PFSK-1 (cell line): ENCODE measurements at regions not wholly inside any gene's neighbourhood (a gene's known extent, or its start where the extent isn't known, plus 50 kb on each side); places are given as distances from the start of the nearest gene placed in this dataset.

ENCODE experiments used
- FOXP2 ChIP-seq: optimal IDR thresholded peaks from 2 replicates; pipeline ENCODE3; 2011; ENCODE audit warnings: borderline replicate concordance, control low read depth, inconsistent platforms; ENCODE audit not compliant: insufficient read depth; ENCODE audit errors: extremely low read length, extremely low read depth
- POLR2AphosphoS5 ChIP-seq: IDR thresholded peaks from 2 replicates; pipeline ENCODE4 v1.6.1; 2012; ENCODE audit warnings: low read depth, mild to moderate bottlenecking, control low read depth, low read length, moderate library complexity
- SIN3A ChIP-seq: IDR thresholded peaks from 2 replicates; pipeline ENCODE4 v1.6.1; 2012; ENCODE audit warnings: mild to moderate bottlenecking, low read length, moderate library complexity, borderline replicate concordance; ENCODE audit not compliant: insufficient read depth
- TAF1 ChIP-seq: IDR thresholded peaks from 2 replicates; pipeline ENCODE4 v1.6.1; 2012; ENCODE audit warnings: low read length, control low read depth, borderline replicate concordance; ENCODE audit not compliant: insufficient read depth
- TF ChIP-seq, protein P1 (sequence below), 2 experiments: IDR thresholded peaks; 2 replicates each; pipeline versions ENCODE4 v1.6.1 to v1.8.0; 2011 to 2012; ENCODE audit warnings: low read depth in 2 of 2, low read length in 2 of 2, control low read depth in 1 of 2, inconsistent platforms in 1 of 2, mild to moderate bottlenecking in 1 of 2, moderate library complexity in 1 of 2; ENCODE audit not compliant: insufficient read depth in 1 of 2

DNA sequence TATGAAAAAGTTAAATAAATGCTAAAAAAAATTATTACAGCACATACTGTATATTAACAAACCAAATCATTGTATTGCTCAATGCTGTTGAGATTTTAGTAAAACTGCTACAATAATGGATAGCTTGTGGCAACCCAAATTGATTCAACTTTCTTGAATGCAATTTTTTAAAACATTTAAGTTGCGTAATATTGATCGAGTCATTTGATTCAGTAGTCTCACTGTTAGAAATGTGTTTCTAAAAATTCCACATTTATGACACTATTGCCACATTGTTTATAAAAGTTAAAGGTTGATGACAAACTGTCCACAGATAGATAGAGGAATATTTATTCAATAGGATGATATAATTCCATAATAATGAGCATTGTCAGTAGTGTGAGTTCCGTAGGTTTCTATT, 640.7 kb upstream of the CRIM1 start:
- TF ChIP-seq, protein P1, sequence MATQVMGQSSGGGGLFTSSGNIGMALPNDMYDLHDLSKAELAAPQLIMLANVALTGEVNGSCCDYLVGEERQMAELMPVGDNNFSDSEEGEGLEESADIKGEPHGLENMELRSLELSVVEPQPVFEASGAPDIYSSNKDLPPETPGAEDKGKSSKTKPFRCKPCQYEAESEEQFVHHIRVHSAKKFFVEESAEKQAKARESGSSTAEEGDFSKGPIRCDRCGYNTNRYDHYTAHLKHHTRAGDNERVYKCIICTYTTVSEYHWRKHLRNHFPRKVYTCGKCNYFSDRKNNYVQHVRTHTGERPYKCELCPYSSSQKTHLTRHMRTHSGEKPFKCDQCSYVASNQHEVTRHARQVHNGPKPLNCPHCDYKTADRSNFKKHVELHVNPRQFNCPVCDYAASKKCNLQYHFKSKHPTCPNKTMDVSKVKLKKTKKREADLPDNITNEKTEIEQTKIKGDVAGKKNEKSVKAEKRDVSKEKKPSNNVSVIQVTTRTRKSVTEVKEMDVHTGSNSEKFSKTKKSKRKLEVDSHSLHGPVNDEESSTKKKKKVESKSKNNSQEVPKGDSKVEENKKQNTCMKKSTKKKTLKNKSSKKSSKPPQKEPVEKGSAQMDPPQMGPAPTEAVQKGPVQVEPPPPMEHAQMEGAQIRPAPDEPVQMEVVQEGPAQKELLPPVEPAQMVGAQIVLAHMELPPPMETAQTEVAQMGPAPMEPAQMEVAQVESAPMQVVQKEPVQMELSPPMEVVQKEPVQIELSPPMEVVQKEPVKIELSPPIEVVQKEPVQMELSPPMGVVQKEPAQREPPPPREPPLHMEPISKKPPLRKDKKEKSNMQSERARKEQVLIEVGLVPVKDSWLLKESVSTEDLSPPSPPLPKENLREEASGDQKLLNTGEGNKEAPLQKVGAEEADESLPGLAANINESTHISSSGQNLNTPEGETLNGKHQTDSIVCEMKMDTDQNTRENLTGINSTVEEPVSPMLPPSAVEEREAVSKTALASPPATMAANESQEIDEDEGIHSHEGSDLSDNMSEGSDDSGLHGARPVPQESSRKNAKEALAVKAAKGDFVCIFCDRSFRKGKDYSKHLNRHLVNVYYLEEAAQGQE (IDR thresholded peaks at IDR 0.05; ENCODE audit: insufficient read depth in 1 of 2, low read depth in 2 of 2, low read length in 2 of 2), result no peak
- no peak for TF ChIP-seq TAF1
- TF ChIP-seq POLR2AphosphoS5, result no peak
- TF ChIP-seq FOXP2, result no peak
- TF ChIP-seq SIN3A, result no peak

DNA sequence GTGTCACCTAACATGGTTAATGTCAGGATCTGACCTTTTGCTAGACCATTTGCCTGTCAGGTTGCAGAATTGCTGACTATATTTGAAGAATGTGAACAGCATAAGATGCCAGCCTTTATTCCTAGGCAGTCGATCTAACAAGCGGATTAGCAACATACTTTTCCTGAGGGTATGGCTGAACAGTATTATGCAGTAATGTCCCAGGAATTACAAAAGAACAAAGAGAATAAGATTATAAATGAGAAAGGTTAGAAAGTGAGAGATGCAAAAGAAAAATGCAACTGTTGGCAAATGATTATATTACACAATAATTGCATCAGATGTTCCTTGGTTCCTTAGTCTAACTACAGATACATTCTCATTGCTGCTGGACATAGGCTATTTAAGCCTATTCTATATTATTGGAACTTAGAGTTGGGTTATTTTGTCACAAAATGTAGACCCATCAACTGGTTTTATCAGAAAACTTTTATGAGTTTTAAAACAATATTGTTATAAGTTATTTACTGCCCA, 647.1 kb upstream of the CRIM1 start:
- TF ChIP-seq SIN3A (no peak), TAF1 (no peak), POLR2AphosphoS5 (no peak), FOXP2 (no peak)
- TF ChIP-seq, protein P1 (IDR thresholded peaks at IDR 0.05; ENCODE audit: insufficient read depth in 1 of 2, low read depth in 2 of 2, low read length in 2 of 2), result no peak

- TF ChIP-seq, protein P1 (IDR thresholded peaks at IDR 0.05; ENCODE audit: insufficient read depth in 1 of 2, low read depth in 2 of 2, low read length in 2 of 2), result no peak
- TF ChIP-seq SIN3A, result no peak
- no peak for TF ChIP-seq POLR2AphosphoS5
- no peak for TF ChIP-seq FOXP2
- no peak for TF ChIP-seq TAF1
Observed at GRCh38 chr2:35688309-35688708, 667.3 kb upstream of the CRIM1 start.

GRCh38 chr2:35651688-35652323, 703.8 kb upstream of the CRIM1 start:
- TF ChIP-seq FOXP2, result no peak
- no peak for TF ChIP-seq TAF1
- TF ChIP-seq SIN3A, result no peak
- TF ChIP-seq POLR2AphosphoS5, result no peak
- TF ChIP-seq, protein P1 (IDR thresholded peaks at IDR 0.05; ENCODE audit: insufficient read depth in 1 of 2, low read depth in 2 of 2, low read length in 2 of 2), result no peak
